ENCODE measurements at regions not wholly inside any gene's neighbourhood (a gene's known extent, or its start where the extent isn't known, plus 50 kb on each side); places are given as distances from the start of the nearest gene placed in this dataset.

DNA sequence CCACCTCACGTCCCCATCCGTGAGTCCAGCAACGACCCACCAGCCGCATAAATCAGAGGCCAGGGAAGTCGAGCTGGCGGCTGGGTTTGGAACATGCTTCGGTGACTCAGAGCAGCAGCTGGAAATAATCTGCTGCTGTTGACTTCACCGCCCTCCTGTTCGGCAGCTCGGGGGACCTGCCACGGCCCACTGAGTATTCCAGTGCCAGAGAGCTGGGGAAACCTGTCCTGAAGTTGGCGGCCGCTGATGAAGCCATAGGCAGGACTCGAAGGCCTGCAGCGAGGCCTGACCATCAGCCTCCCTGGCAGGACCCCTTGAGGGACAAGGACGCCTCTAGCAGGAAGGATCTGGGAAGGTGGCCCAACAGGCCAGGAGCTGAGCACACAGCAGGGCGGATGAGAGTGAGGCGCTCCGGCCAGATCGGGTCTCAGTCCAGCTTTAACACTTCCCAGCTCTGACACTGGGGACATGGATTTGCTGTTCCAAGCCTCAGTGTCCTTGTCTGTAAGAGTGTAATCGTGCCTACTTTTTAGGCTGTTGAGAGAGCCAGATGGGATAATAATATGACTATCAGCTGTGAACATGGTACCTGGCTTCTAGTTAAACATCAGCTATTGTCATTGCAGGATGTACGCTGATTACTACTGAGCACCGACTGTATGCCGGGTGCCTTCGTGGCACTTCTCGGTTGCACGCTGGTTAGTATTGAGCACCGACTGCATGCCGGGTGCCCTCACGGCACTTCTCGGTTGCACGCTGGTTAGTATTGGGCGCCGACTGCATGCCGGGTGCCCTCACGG lies 50.4 kb upstream of the CIBAR2 start:
- DNase-seq, result no peak

DNA sequence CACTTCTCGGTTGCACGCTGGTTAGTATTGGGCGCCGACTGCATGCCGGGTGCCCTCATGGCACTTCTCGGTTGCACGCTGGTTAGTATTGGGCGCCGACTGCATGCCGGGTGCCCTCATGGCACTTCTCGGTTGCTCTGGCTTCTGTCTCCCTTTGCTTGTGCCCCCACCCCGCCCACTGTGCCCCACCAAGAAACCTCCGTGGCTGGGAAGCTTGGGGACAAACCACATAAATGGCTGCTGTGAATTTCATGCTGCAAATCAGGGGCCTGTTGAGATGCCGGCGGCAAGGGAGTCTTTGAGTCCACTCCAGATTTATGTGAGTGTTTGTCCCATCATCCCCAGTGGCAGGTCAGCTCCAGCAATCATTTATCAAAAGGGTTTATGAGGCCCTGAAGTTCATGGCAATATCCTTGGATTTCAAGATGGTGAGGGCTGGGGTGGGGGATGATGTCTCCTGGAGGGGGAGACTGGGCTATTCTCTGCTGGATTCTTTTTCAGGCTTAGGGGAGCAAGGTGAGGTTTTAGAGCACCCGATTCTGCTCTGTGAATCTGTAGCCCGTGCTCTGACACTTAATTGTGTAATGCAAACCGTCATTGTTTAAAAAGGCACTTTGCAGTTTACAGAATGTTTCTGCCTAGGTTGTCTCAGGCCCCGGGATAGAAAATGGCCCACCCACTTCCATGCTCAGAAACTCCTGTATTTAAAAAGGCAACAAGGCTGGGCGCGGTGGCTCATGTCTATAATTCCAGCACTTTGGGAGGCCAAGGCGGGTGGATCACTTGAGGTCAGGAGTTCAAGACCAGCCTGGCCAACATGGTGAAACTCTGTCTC lies 51.2 kb upstream of the CIBAR2 start:
- no peak for DNase-seq

GRCh38 chr16:85164431-85164830 lies 52.2 kb upstream of the CIBAR2 start:
- DNase-seq, result no peak

DNA sequence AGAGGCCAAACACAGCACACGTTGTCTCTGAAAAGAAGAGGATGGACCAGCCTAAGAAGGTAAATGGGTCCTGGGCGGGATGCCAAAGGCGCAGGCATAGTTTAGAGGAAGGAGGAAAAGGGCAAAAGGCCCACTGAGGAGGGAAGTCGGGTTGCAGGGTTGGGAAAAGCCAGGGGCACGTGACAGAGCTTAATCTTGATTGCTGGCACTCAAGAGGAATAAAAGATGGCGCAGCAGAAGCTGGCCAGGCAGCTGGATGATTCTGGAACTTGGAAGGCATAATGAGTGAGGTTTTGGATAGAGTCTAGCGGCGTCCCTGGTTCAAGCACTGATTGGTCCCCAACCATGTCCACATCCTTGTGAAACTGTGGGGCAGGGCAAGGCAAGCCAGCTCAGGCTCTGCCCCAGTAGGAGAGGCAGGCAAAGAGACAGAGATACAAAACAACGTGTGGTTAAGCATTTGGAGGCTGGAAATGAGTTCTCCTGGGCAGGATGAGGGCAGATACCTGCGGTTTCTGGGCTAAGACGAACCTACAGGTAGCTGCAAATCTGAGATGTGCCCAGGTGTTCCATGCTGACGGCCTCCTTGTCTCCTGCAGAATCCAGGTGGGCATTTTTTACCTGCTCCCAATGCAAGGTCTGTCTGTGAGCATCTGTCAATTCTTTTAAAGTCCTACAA lies 52.7 kb upstream of the CIBAR2 start:
- no peak for DNase-seq

DNA sequence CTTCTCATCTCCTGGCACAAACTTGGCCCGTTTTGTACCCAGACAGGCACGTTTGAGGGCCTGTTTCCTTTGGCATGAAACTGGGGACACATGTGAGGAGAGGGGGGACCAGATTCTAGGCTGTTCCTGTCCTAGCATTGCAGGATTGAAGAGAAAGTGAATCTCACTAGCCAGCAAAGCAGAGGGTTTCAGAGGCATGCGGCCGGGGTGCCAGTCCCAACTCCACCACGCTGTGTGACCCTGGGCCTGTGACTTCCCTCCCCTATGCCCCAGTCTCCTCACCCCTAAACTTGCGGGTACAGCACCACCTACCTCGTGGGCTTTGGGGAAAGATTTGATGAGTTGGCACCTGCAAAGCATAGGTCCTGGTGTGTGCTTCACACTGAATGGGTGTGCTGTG lies 53.5 kb upstream of the CIBAR2 start:
- no peak for DNase-seq

GRCh38 chr16:85166281-85166680 lies 54.0 kb upstream of the CIBAR2 start:
- DNase-seq, result no peak

DNA sequence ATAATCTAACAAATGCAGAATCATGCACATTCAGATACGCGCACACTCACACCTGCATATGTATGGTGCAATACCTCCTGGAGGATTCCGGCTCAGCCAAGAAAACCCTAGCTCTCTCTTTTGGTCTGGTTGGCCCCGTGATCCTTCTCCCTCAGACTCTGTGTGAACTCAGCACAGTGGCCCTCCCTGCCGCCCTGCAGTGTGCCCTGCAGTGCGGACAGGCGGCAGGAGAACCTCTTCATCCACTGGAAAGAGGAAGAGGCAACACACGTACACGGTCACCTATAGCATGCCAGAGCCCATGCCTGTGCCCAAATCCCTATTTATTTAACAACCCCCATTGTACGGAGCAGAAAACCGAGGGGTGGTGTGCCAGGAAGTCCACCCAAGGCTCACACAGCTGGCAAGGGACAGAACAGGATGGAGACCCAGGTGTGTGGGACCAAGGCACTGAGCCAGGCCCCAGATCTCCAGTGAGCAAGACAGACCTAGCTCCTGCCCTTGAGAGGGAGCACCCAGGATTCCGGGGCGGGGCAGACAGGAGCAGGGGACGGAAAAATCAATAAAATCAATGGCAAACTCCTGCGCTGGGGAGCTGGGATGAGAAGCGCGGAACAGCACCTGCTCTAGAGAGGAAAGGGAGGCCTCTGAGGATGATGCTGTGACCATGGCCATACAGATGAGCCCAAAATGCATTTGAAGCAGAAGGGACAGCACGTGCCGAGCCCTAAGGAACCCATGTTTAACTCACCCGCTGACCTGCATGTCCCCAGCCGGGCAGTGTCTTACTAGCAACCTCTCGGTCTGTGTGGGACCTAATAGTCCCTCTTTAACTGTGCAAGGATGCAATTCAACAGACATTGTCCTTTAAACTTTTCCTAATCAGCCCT lies 54.7 kb upstream of the CIBAR2 start:
- DNase-seq, result no peak

- no peak for DNase-seq
These were observed 55.6 kb upstream of the CIBAR2 start for GRCh38 chr16:85167589-85168537.

- no peak for DNase-seq
These were observed 56.5 kb upstream of the CIBAR2 start for GRCh38 chr16:85168732-85169256.

DNA sequence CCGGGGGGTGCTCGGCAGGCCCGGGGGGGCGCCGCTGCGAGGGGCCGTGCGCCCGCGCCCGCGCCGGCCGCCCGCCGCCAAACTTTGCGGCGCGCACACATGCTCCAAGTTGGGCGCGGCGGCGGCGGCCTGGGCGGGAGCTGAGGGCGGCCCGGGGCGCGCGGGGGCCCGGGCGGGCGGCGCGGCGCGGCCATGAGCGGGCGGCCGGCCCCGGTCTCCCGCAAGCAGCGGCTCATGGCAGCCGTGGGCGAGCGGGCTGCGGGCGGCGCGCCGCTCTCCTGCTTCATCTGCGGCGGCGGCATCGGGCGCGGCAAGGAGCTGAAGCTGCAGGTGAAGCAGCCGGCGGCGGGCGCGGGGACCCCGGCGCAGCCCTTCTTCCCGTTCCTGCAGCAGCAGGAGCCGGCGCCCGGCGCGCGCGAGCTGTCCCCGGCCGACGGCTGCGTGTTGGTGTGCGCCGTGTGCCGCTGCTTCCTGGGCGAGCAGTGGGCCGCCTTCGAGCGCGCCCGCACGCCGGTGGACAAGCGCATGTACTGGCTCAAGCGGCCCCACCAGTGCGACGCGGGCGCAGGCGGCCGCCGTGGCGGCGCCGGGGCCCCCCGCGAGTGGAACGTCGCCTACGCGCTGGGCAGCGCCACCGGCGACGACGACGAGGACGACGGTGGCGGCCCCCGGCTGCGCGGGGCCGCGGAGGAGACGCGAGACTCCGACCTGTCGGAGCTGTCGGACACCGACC lies 57.2 kb upstream of the CIBAR2 start:
- DNase-seq, result no peak

- DNase-seq, result no peak
These were observed 57.8 kb upstream of the CIBAR2 start for GRCh38 chr16:85170066-85170491.

DNA sequence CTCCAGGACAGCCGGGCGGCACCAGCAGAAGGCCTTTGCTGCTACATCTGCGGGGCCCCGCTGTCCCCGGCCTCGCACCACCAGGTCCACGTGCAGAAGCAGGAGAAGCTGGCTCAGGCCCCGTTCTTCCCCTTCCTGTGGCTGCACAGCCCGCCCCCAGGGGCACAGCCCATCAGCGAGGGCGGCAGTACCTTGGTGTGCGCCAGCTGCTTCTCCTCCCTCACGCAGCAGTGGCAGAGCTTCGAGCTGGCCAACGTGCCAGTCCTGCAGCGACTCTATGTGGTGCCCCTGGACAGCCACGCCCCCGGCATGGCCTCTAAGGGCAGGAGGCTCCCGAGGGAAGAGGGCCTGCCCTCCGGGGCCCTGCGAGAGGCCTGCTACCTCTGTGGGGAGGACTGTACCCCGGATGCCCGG lies 58.3 kb upstream of the CIBAR2 start:
- DNase-seq, result no peak

DNA sequence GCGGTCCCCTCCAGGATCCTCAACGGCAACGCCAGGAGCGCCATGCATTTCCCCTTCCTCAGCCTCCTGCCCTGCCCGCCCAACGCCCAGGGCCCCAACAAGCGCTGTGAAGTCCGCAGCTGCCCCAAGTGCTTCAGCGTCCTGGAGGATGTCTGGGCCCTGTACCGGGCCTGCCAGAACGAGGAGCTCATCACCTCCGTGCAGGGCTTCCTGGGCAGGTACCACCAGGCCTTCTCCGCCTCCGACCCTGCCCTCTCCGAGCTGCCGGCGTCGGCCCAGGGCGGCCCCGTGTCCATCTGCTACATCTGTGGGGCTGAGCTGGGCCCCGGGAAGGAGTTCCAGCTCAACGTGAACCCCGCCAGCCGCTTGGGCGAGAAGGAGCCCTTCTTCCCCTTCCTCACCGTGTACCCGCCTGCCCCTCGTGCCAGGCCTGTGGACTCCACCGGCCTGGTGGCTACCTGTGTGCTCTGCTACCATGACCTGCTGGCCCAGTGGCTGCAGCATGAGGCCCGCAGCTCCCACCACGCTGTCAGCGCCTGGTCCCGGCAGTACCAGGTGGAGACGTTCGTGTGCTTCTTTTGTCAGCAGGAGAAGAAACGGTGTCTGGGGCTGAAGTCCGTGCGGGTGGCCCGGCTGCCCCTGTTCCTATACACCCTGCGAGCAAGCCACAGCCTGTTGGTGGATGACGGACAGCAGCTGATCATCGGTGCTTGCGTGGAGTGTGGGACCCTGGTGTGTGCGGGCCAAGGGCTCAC lies 58.9 kb upstream of the CIBAR2 start:
- no peak for DNase-seq

- DNase-seq, result no peak
These were observed 59.6 kb upstream of the CIBAR2 start for GRCh38 chr16:85171759-85172454.

GRCh38 chr16:85172455-85173145 lies 60.3 kb upstream of the CIBAR2 start:
- no peak for DNase-seq

GRCh38 chr16:85173146-85173980 lies 61.1 kb upstream of the CIBAR2 start:
- DNase-seq, result no peak
